ENCODE measurements at regions not wholly inside any gene's neighbourhood (a gene's known extent, or its start where the extent isn't known, plus 50 kb on each side); places are given as distances from the start of the nearest gene placed in this dataset.

DNA sequence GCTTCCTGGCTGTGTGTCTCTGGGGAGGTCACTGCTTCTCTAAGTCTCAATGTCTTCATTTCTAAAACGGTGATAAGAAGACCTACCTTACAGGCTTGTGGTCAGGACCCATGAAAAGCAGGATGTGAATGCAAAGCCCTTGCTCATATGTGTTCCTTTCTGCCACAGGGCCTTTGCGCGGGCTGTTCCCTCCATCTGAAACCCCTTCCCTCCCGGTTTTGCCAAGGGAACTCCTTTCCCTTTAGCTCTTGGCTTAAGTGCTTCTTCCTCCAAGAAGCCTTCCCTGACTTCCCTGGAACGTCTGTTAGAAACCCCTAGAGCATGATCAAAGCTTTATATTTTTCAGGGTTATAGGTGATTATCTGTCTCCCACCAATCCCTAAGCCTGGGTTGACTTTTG is 147.2 kb upstream of the PTPN1 start:
- intact Hi-C loops (cut with DNase I), result no loop called here
- peaks cover 18 to 35% (median 24%) of the 10 kb centered on the region in 3 donors for H3K4me1 ChIP-seq
- no peak for TF ChIP-seq POLR2A (IDR thresholded peaks at IDR 0.05)

DNA sequence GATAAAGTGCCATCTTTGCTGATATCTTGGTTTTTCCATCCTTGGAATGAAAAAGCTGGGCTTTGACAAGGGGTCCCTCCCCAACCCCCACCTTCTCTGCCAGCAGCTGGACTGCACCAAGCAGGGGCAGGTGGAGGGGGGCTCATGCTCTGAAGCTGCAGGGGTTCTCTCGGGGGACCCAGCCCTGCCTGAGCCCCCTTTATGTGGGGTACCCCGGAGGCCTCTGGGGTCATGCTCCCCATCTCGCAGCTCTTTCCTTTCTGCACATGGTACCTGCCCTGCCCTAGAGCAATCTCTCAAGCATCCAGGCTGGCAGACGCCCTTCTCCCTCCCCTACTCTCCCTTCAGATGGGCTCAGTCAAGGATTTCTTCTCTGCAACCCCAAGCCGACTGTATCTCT is 146.7 kb upstream of the PTPN1 start:
- Histone ChIP-seq H3K4me3 (no peak overlapping the region), H3K27me3 (no peaks in the 10 kb centered on the region), H3K4me1 (peaks cover 18 to 35% (median 24%) of the 10 kb centered on the region in 3 donors), H3K36me3 (no peaks in the 10 kb centered on the region), H3K27ac (no peak overlapping the region), H3K9me3 (no peaks in the 10 kb centered on the region)
- TF ChIP-seq POLR2A (IDR thresholded peaks at IDR 0.05) (no peak), CTCF (IDR thresholded peaks at IDR 0.05) (no peak)
- DNase-seq, result no peak
- WGBS, 2 donors, result 63 to 65% methylated on average over 5 of the region's 5 CpGs
- intact Hi-C loops (cut with DNase I), result no loop called here

More for the DNA sequence above, 147.2 kb upstream of the PTPN1 start:
- Histone ChIP-seq H3K27me3 (no peaks in the 10 kb centered on the region), H3K27ac (no peak overlapping the region), H3K4me3 (no peak overlapping the region), H3K36me3 (no peaks in the 10 kb centered on the region), H3K9me3 (no peaks in the 10 kb centered on the region)
- DNase-seq, result no peak
- WGBS, 2 donors, result 53 to 54% methylated on average over 5 of the region's 5 CpGs

GRCh38 chr20:50364542-50364941 is 145.6 kb upstream of the PTPN1 start:
- no peaks in the 10 kb centered on the region for H3K9me3 ChIP-seq
- H3K27ac ChIP-seq, result no peak overlapping the region
- TF ChIP-seq POLR2A (IDR thresholded peaks at IDR 0.05) (no peak), CTCF (IDR thresholded peaks at IDR 0.05) (no peak)
- 47 to 50% methylated on average over 6 of the region's 6 CpGs for WGBS, 2 donors
- intact Hi-C loops (cut with DNase I), result no loop called here
- H3K4me1 ChIP-seq, result peaks cover 18 to 34% (median 21%) of the 10 kb centered on the region in 3 donors
- no peak for DNase-seq
- H3K27me3 ChIP-seq, result no peaks in the 10 kb centered on the region
- no peaks in the 10 kb centered on the region for H3K36me3 ChIP-seq
- H3K4me3 ChIP-seq, result no peak overlapping the region

- WGBS, 2 donors, result 28 to 34% methylated on average over 7 of the region's 7 CpGs
- intact Hi-C loops (cut with DNase I), result no loop called here
- Histone ChIP-seq H3K36me3 (no peaks in the 10 kb centered on the region), H3K27me3 (no peaks in the 10 kb centered on the region), H3K4me3 (peak overlapping the region in 1 of 4 donors; percentile 2), H3K9me3 (no peaks in the 10 kb centered on the region), H3K4me1 (peaks cover 0 to 21% (median 9%) of the 10 kb centered on the region in 3 donors), H3K27ac (peak overlapping the region in 1 of 4 donors; percentile 4)
- no peak for TF ChIP-seq POLR2A (IDR thresholded peaks at IDR 0.05)
- TF ChIP-seq CTCF (IDR thresholded peaks at IDR 0.05), result no peak
- DNase-seq, result no peak
Observed at GRCh38 chr20:50366270-50367103, 143.7 kb upstream of the PTPN1 start.

DNA sequence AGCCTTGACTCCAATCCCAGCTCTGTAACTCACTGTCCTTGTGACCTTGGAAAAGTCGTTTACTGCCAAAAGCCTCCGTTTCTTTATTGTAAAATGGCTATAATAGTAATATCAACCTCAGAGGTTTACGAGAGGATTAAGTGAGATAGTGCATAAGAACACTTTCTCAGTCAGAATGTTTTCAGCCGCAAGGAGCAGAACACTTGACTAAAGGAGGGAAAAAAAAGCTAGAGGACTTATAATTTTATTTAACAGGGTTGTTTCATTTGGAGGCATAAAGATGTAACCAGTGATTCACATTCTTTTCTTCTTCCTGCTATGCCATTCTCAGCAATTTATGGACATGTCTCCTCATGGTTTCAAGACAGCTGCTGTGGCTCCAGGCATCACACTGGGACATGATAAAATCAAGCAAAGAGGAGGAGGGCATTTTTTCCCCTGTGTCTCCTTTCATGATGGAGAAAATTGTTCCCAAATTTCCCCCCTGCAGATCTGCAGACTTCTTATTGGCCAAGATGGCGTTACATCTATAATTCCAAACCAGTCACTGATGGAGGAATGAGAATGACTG is 143.0 kb upstream of the PTPN1 start:
- H3K4me3 ChIP-seq, result no peak overlapping the region
- TF ChIP-seq POLR2A (IDR thresholded peaks at IDR 0.05) (no peak), CTCF (IDR thresholded peaks at IDR 0.05) (no peak)
- no peaks in the 10 kb centered on the region for H3K36me3 ChIP-seq
- no peaks in the 10 kb centered on the region for H3K27me3 ChIP-seq
- WGBS, 2 donors, result 51 to 68% methylated on average over 4 to 5 of the region's 5 CpGs
- no peak for DNase-seq
- H3K4me1 ChIP-seq, result peaks cover 0 to 25% (median 9%) of the 10 kb centered on the region in 3 donors
- H3K27ac ChIP-seq, result peak overlapping the region in 1 of 4 donors; percentile 4
- no peaks in the 10 kb centered on the region for H3K9me3 ChIP-seq
- intact Hi-C loops (cut with DNase I), result no loop called here
